ENCODE measurements at regions not wholly inside any gene's neighbourhood (a gene's known extent, or its start where the extent isn't known, plus 50 kb on each side); places are given as distances from the start of the nearest gene placed in this dataset.
"Not testable (repeated sequence)": the region's sequence is repeated elsewhere in the genome, so short reads cannot be mapped to it uniquely, and the experiment has no call there.

- DNase-seq: no peak
These were observed 67.7 kb downstream of the SMIM20 start for GRCh38 chr4:25981749-25982148.

- DNase-seq: no peak
These were observed 68.9 kb downstream of the SMIM20 start for GRCh38 chr4:25982962-25983361.

- DNase-seq: no peak
These were observed 70.2 kb downstream of the SMIM20 start for GRCh38 chr4:25984266-25984665.

GRCh38 chr4:25984796-25985195, 70.8 kb downstream of the SMIM20 start:
- no peak for DNase-seq

GRCh38 chr4:25986807-25987206, 72.8 kb downstream of the SMIM20 start:
- no peak for DNase-seq

- DNase-seq: no peak
These were observed 77.3 kb downstream of the SMIM20 start for GRCh38 chr4:25991340-25991739.

GRCh38 chr4:25993395-25994185, 79.6 kb downstream of the SMIM20 start:
- no peak for DNase-seq

- not testable (repeated sequence) for DNase-seq
These were observed 80.6 kb downstream of the SMIM20 start for GRCh38 chr4:25994577-25994976.

- DNase-seq: no peak
These were observed 86.4 kb downstream of the SMIM20 start for GRCh38 chr4:26000274-26000950.

- no peak for DNase-seq
These were observed 87.4 kb downstream of the SMIM20 start for GRCh38 chr4:26001413-26001812.

- no peak for DNase-seq
These were observed 87.8 kb downstream of the SMIM20 start for GRCh38 chr4:26001816-26002215.

GRCh38 chr4:26003056-26003455, 89.0 kb downstream of the SMIM20 start:
- no peak for DNase-seq

GRCh38 chr4:26004290-26004689, 90.3 kb downstream of the SMIM20 start:
- no peak for DNase-seq

GRCh38 chr4:26005764-26006163, 91.7 kb downstream of the SMIM20 start:
- no peak for DNase-seq

- DNase-seq: no peak
These were observed 94.7 kb downstream of the SMIM20 start for GRCh38 chr4:26008737-26009136.

- no peak for DNase-seq
These were observed 95.5 kb downstream of the SMIM20 start for GRCh38 chr4:26009502-26009901.

- no peak for DNase-seq
These were observed 96.3 kb downstream of the SMIM20 start for GRCh38 chr4:26010304-26010703.

- no peak for DNase-seq
These were observed 99.6 kb downstream of the SMIM20 start for GRCh38 chr4:26013629-26014028.

- no peak for DNase-seq
These were observed 101.2 kb downstream of the SMIM20 start for GRCh38 chr4:26015133-26015651.

- DNase-seq: no peak
These were observed 101.9 kb downstream of the SMIM20 start for GRCh38 chr4:26015906-26016305.

GRCh38 chr4:26017531-26017930, 103.5 kb downstream of the SMIM20 start:
- DNase-seq: no peak

- DNase-seq: not testable (repeated sequence)
These were observed 104.1 kb downstream of the SMIM20 start for GRCh38 chr4:26017961-26018700.

- DNase-seq: no peak
These were observed 106.2 kb downstream of the SMIM20 start for GRCh38 chr4:26020083-26020668.

All from activated gamma-delta T cell treated with Interleukin-2 at 50 U/mL for 16 hours (primary cell).